ENCODE measurements at regions not wholly inside any gene's neighbourhood (a gene's known extent, or its start where the extent isn't known, plus 50 kb on each side); places are given as distances from the start of the nearest gene placed in this dataset.

GRCh38 chr20:48008850-48009515, 223.7 kb upstream of the SULF2 start:
- DNase-seq (ENCODE audit: low spot score), result no peak

GRCh38 chr20:48007351-48007750, 222.1 kb upstream of the SULF2 start:
- H3K27ac Mint-ChIP-seq, result no peak overlapping the region
- H3K4me3 Mint-ChIP-seq (ENCODE audit: low read depth), result no peak overlapping the region
- H3K27me3 Mint-ChIP-seq (ENCODE audit: low read depth), result no peaks in the 10 kb centered on the region
- DNase-seq (ENCODE audit: low spot score), result no peak
- no peaks in the 10 kb centered on the region for H3K36me3 Mint-ChIP-seq (ENCODE audit: low read depth)
- intact Hi-C loops (cut with micrococcal nuclease), result no loop called here
- H3K4me1 Mint-ChIP-seq (ENCODE audit: low read depth), result peaks cover 2% of the 10 kb centered on the region
- H3K9me3 Mint-ChIP-seq, result peaks cover 20% of the 10 kb centered on the region

More at GRCh38 chr20:48008850-48009515, 223.7 kb upstream of the SULF2 start:
- H3K9me3 Mint-ChIP-seq, result peaks cover 19% of the 10 kb centered on the region
- no peak overlapping the region for H3K27ac Mint-ChIP-seq
- no peaks in the 10 kb centered on the region for H3K27me3 Mint-ChIP-seq (ENCODE audit: low read depth)
- H3K36me3 Mint-ChIP-seq (ENCODE audit: low read depth), result no peaks in the 10 kb centered on the region
- intact Hi-C loops (cut with micrococcal nuclease), result no loop called here
- no peaks in the 10 kb centered on the region for H3K4me1 Mint-ChIP-seq (ENCODE audit: low read depth)
- H3K4me3 Mint-ChIP-seq (ENCODE audit: low read depth), result no peak overlapping the region

DNA sequence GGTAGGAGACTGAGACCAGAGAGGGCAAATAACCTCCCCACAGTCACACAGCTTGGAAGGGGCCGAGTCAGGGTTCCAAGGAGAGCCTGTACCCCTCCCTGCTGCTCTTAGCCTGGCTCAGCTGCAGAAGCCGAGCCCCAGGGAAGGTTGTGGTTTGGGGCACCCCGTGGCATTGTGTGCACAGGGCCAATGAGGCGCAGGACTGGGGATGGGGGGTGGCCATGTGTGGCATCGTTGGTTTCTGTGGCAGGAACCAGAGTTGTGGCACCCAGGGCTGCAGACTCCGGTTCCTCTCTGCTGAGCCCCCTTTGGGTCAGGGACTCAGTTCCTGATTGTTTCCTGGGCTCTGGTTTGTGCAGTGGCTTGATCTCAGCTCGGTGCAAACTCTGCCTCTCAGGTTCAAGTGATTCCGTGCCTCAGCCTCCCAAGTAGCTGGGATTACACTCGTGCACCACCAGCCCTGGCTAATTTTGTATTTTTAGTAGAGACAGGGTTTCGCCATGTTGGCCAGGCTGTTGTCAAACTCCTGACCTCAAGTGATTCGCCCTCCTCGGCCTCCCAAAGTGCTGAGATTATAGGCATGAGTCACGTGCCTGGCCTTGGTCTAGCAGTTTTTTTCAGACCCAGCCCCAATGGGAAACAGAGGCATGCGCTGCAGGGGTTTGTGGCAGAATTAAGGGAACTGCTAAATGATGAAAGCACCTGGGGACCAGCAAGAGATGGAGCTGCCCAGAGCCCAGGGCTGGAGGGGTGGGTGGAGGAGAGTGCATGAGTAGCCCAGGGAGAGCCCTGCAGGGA, 221.0 kb upstream of the SULF2 start:
- intact Hi-C loops (cut with micrococcal nuclease), result no loop called here
- peaks cover 18% of the 10 kb centered on the region for H3K9me3 Mint-ChIP-seq
- no peak for DNase-seq (ENCODE audit: low spot score)
- H3K4me1 Mint-ChIP-seq (ENCODE audit: low read depth), result peaks cover 5% of the 10 kb centered on the region
- H3K36me3 Mint-ChIP-seq (ENCODE audit: low read depth), result no peaks in the 10 kb centered on the region
- no peak overlapping the region for H3K27ac Mint-ChIP-seq
- no peaks in the 10 kb centered on the region for H3K27me3 Mint-ChIP-seq (ENCODE audit: low read depth)
- H3K4me3 Mint-ChIP-seq (ENCODE audit: low read depth), result no peak overlapping the region

GRCh38 chr20:48003021-48003420, 217.7 kb upstream of the SULF2 start:
- intact Hi-C loops (cut with micrococcal nuclease), result no loop called here
- no peak overlapping the region for H3K27ac Mint-ChIP-seq
- DNase-seq (ENCODE audit: low spot score), result no peak
- no peaks in the 10 kb centered on the region for H3K36me3 Mint-ChIP-seq (ENCODE audit: low read depth)
- H3K4me1 Mint-ChIP-seq (ENCODE audit: low read depth), result peaks cover 5% of the 10 kb centered on the region
- H3K27me3 Mint-ChIP-seq (ENCODE audit: low read depth), result no peaks in the 10 kb centered on the region
- H3K4me3 Mint-ChIP-seq (ENCODE audit: low read depth), result no peak overlapping the region
- H3K9me3 Mint-ChIP-seq, result peaks cover 18% of the 10 kb centered on the region

DNA sequence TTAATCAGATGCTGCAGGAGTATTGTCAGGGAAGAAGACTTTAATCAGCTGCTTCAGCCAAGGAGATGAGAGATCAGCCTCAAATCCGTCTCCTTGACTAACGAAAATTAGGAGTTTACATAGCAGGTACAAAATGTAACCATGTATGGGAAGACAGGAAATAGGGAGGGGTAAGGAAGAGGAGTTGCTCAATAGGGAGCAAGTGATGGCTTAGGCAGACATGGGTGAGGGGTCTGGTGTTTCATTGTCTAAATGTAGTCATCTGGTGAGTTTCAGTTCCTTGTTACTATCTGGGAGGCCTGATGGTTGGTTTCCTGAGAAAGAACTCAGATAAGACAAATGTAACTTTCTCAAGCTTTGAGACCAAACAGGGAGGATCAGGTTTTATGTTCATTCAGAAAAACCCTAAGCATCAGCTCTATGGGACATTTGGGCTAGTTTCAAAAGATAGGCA, 217.3 kb upstream of the SULF2 start:
- no peaks in the 10 kb centered on the region for H3K27me3 Mint-ChIP-seq (ENCODE audit: low read depth)
- H3K4me1 Mint-ChIP-seq (ENCODE audit: low read depth), result peaks cover 5% of the 10 kb centered on the region
- H3K36me3 Mint-ChIP-seq (ENCODE audit: low read depth), result no peaks in the 10 kb centered on the region
- peaks cover 16% of the 10 kb centered on the region for H3K9me3 Mint-ChIP-seq
- intact Hi-C loops (cut with micrococcal nuclease), result no loop called here
- no peak overlapping the region for H3K27ac Mint-ChIP-seq
- H3K4me3 Mint-ChIP-seq (ENCODE audit: low read depth), result no peak overlapping the region
- DNase-seq (ENCODE audit: low spot score), result no peak

DNA sequence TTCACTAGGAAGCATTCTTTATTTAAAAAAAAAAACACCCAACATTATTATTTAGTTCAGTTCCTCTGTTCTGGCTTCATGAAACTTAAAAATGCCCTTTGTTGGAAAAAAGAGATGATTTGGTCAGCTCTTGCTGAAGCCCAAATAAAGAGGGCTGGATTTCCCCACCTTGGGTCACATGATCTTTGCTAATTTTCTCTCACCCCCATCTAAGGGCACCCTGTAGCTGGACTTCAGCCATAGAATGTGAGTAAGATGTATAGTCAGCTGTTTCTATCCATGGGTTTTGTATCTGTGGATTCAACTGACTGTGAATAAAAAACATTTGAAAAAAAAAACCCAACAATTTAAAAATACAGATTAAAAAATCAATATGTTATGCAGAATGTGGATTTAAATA, 213.9 kb upstream of the SULF2 start:
- no peak overlapping the region for H3K4me3 Mint-ChIP-seq (ENCODE audit: low read depth)
- intact Hi-C loops (cut with micrococcal nuclease), result no loop called here
- H3K27me3 Mint-ChIP-seq (ENCODE audit: low read depth), result no peaks in the 10 kb centered on the region

DNA sequence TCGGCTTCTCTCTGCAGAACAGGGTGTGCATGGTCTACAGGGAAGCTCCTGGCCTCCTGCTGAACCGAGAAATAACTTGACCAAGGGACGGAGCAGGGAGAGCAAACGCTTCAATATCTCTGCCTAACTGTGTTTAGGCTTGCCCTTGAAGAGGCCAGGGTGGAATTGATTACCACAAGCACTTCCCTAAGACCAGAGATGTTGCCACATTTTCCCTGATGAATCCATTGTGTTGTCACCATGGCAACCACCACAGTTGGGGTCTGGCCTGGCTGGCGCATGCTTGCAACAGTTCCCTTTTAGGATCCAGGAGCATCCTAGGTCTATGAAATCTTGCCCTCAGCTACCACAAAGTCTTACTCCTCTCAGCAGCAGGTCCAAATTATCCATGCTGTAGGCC, 213.5 kb upstream of the SULF2 start:
- Mint-ChIP-seq H3K4me1 (ENCODE audit: low read depth) (peaks cover 5% of the 10 kb centered on the region), H3K27ac (no peak overlapping the region), H3K36me3 (ENCODE audit: low read depth) (no peaks in the 10 kb centered on the region), H3K9me3 (peaks cover 8% of the 10 kb centered on the region), H3K27me3 (ENCODE audit: low read depth) (no peaks in the 10 kb centered on the region), H3K4me3 (ENCODE audit: low read depth) (no peak overlapping the region)
- intact Hi-C loops (cut with micrococcal nuclease), result no loop called here
- no peak for DNase-seq (ENCODE audit: low spot score)

More for the DNA sequence above, 213.9 kb upstream of the SULF2 start:
- peaks cover 12% of the 10 kb centered on the region for H3K9me3 Mint-ChIP-seq
- no peaks in the 10 kb centered on the region for H3K36me3 Mint-ChIP-seq (ENCODE audit: low read depth)
- H3K4me1 Mint-ChIP-seq (ENCODE audit: low read depth), result peaks cover 5% of the 10 kb centered on the region
- DNase-seq (ENCODE audit: low spot score), result no peak
- H3K27ac Mint-ChIP-seq, result no peak overlapping the region

- no peaks in the 10 kb centered on the region for H3K4me1 Mint-ChIP-seq (ENCODE audit: low read depth)
- H3K27ac Mint-ChIP-seq, result no peak overlapping the region
- H3K36me3 Mint-ChIP-seq (ENCODE audit: low read depth), result no peaks in the 10 kb centered on the region
- intact Hi-C loops (cut with micrococcal nuclease), result no loop called here
- no peak for DNase-seq (ENCODE audit: low spot score)
- no peaks in the 10 kb centered on the region for H3K9me3 Mint-ChIP-seq
- no peaks in the 10 kb centered on the region for H3K27me3 Mint-ChIP-seq (ENCODE audit: low read depth)
- no peak overlapping the region for H3K4me3 Mint-ChIP-seq (ENCODE audit: low read depth)
Observed at GRCh38 chr20:47995661-47996060, 210.4 kb upstream of the SULF2 start.

GRCh38 chr20:47993817-47994216, 208.5 kb upstream of the SULF2 start:
- Mint-ChIP-seq H3K27me3 (ENCODE audit: low read depth) (peaks cover 3% of the 10 kb centered on the region), H3K36me3 (ENCODE audit: low read depth) (no peaks in the 10 kb centered on the region), H3K4me3 (ENCODE audit: low read depth) (no peak overlapping the region), H3K9me3 (no peaks in the 10 kb centered on the region), H3K4me1 (ENCODE audit: low read depth) (no peaks in the 10 kb centered on the region), H3K27ac (no peak overlapping the region)
- no peak for DNase-seq (ENCODE audit: low spot score)
- intact Hi-C loops (cut with micrococcal nuclease), result no loop called here

DNA sequence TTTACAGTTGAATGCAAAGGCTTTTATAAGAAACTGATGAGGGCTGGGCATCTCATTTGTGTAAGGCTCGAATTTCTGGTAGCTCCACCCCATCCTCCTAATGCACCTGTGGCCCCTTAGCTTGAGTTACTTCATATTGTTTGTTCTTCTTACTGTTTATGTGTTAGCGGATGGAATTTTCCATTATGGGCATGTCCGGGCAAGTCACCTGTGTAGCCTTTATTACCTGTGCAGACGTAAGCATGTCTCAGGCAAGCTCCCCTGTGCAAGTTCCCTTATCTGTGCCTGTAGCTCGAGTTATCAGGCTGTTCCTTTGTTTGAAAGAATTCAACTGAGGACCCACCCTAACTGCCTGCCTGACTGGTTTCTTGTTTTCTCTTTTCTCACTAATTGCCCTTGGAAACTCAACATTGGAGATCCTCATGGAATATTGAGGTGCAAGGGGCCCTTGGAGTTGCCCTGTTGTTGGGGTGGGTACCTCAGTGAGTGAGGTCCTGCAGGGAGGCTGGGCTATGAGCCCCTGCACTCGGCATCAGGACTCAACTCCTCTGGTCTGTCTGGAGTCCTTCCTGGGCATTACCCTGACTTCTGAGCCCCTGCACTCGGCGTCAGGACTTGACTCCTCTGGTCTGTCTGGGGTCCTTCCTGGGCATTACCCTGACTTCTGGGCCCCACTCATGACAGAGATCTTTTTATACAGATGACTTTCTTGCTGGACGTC, 207.9 kb upstream of the SULF2 start:
- no peaks in the 10 kb centered on the region for H3K9me3 Mint-ChIP-seq
- H3K4me3 Mint-ChIP-seq (ENCODE audit: low read depth), result no peak overlapping the region
- H3K27ac Mint-ChIP-seq, result no peak overlapping the region
- H3K27me3 Mint-ChIP-seq (ENCODE audit: low read depth), result peaks cover 3% of the 10 kb centered on the region
- H3K4me1 Mint-ChIP-seq (ENCODE audit: low read depth), result no peaks in the 10 kb centered on the region
- DNase-seq (ENCODE audit: low spot score), result no peak
- intact Hi-C loops (cut with micrococcal nuclease), result no loop called here
- no peaks in the 10 kb centered on the region for H3K36me3 Mint-ChIP-seq (ENCODE audit: low read depth)

DNA sequence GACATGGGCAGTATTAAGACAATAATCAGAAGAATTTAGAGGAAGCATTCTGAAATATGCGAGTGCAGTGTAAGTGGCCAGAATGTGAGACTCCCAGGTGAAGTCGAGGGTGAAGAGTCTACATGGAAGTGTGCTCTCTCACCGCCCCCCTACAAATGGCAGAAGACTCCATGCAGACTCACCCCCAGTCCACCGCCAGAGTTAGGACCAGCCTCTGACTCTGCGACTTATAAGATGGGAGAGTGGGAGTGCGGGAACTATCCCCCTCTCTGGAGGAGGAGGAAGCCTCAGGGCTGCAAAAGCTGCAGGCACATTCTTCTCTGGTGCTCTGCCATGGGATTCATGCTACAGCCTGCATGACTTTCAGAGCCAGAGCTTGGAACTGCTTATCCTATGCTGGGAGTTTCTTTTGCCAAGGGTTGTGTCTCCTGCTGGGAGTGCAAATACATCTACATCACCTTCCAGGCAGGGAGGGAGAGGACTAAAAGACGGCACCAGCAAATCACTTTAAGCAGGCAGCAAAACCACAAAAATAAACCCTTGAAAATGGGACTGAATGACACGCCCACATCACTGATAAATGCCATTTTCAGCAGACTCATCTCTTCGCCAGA, 206.7 kb upstream of the SULF2 start:
- no peak for DNase-seq (ENCODE audit: low spot score)
- peaks cover 3% of the 10 kb centered on the region for H3K27me3 Mint-ChIP-seq (ENCODE audit: low read depth)
- H3K36me3 Mint-ChIP-seq (ENCODE audit: low read depth), result no peaks in the 10 kb centered on the region
- no peak overlapping the region for H3K4me3 Mint-ChIP-seq (ENCODE audit: low read depth)
- H3K4me1 Mint-ChIP-seq (ENCODE audit: low read depth), result no peaks in the 10 kb centered on the region
- no peak overlapping the region for H3K27ac Mint-ChIP-seq
- no peaks in the 10 kb centered on the region for H3K9me3 Mint-ChIP-seq
- intact Hi-C loops (cut with micrococcal nuclease), result no loop called here

GRCh38 chr20:47990507-47991150, 205.3 kb upstream of the SULF2 start:
- Mint-ChIP-seq H3K9me3 (no peaks in the 10 kb centered on the region), H3K27ac (no peak overlapping the region)
- DNase-seq (ENCODE audit: low spot score), result no peak

More at GRCh38 chr20:47990507-47991150, 205.3 kb upstream of the SULF2 start:
- Mint-ChIP-seq H3K4me1 (ENCODE audit: low read depth) (no peaks in the 10 kb centered on the region), H3K27me3 (ENCODE audit: low read depth) (peaks cover 4% of the 10 kb centered on the region), H3K4me3 (ENCODE audit: low read depth) (no peak overlapping the region), H3K36me3 (ENCODE audit: low read depth) (no peaks in the 10 kb centered on the region)
- intact Hi-C loops (cut with micrococcal nuclease), result no loop called here
